ENCODE measurements at regions not wholly inside any gene's neighbourhood (a gene's known extent, or its start where the extent isn't known, plus 50 kb on each side); places are given as distances from the start of the nearest gene placed in this dataset.

DNA sequence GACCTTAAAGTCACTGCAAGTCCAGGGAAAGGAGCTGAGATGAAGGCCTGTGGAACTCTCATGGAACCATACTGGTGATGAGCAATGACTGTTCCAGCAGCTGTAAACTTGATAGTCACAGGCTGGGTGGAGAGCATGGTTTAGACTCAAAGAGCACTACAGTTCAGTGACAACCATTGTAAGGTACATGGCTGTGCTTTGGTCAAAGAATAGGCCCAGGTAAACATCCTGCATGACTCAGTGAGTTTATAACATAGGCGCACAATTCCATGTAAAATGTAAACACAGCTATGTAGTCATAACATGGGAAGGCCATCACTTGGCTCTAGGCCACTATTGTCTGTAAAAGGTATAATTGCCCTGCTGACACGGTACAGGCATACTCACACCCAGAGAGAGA, 119.3 kb upstream of the FSCB start:
- H3K4me1 ChIP-seq, result no peaks in the 10 kb centered on the region
- H3K4me3 ChIP-seq, result no peak overlapping the region
- in situ Hi-C loops (cut with MboI; ENCODE audit: low pct_ligation_motif_present in 1 of 4, low pct_unique_long_range_greater_than_20kb in 1 of 4, low sequenced_read_pairs in 3 of 4) (no loop called here), intact Hi-C loops (cut with DNase I; ENCODE audit: low total_unique reads) (no loop called here)
- TF ChIP-seq EP300 (IDR thresholded peaks at IDR 0.05; ENCODE audit: low read depth) (no peak), POLR2A (IDR thresholded peaks at IDR 0.05) (no peak), POLR2AphosphoS5 (IDR thresholded peaks at IDR 0.05) (no peak)
- TF ChIP-seq, protein P1, sequence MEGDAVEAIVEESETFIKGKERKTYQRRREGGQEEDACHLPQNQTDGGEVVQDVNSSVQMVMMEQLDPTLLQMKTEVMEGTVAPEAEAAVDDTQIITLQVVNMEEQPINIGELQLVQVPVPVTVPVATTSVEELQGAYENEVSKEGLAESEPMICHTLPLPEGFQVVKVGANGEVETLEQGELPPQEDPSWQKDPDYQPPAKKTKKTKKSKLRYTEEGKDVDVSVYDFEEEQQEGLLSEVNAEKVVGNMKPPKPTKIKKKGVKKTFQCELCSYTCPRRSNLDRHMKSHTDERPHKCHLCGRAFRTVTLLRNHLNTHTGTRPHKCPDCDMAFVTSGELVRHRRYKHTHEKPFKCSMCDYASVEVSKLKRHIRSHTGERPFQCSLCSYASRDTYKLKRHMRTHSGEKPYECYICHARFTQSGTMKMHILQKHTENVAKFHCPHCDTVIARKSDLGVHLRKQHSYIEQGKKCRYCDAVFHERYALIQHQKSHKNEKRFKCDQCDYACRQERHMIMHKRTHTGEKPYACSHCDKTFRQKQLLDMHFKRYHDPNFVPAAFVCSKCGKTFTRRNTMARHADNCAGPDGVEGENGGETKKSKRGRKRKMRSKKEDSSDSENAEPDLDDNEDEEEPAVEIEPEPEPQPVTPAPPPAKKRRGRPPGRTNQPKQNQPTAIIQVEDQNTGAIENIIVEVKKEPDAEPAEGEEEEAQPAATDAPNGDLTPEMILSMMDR (IDR thresholded peaks at IDR 0.05), result no peak
- no peak overlapping the region for H3K27ac ChIP-seq
- H3K9me3 ChIP-seq, result no peaks in the 10 kb centered on the region
- DNase-seq, result no peak
- no peaks in the 10 kb centered on the region for H3K36me3 ChIP-seq
- WGBS, 2 donors (ENCODE audit: low coverage in 1 of 2), result 41 to 45% methylated on average over 2 of the region's 2 CpGs
- no peaks in the 10 kb centered on the region for H3K27me3 ChIP-seq

DNA sequence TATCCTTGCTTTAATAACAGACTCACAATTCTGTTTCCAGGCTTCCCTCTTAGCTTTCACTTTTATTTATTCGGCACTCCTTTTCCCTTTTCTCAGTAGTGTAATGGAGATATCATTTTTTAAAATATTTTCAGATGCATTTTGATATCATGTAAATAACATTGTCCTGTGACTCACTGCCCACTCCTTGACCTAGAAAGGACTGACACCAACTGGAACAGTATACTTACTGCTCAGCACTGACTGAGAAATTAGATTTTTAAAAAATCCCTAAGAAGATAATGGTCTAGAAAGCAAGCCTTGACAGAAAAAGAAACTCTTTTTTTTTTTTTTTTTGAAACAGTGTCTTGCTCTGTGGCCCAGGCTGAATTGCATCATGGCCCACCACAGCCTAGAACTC, 118.0 kb upstream of the FSCB start:
- Histone ChIP-seq H3K27ac (no peak overlapping the region), H3K9me3 (no peaks in the 10 kb centered on the region), H3K4me3 (no peak overlapping the region), H3K36me3 (no peaks in the 10 kb centered on the region), H3K27me3 (no peaks in the 10 kb centered on the region), H3K4me1 (no peaks in the 10 kb centered on the region)
- intact Hi-C loops (cut with DNase I; ENCODE audit: low total_unique reads), result no loop called here
- in situ Hi-C loops (cut with MboI; ENCODE audit: low pct_ligation_motif_present in 1 of 4, low pct_unique_long_range_greater_than_20kb in 1 of 4, low sequenced_read_pairs in 3 of 4), result no loop called here
- WGBS, 2 donors (ENCODE audit: low coverage in 1 of 2), result 85 to 88% methylated on average over 1 of the region's 1 CpG
- no peak for TF ChIP-seq EP300 (IDR thresholded peaks at IDR 0.05; ENCODE audit: low read depth)
- TF ChIP-seq, protein P1 (IDR thresholded peaks at IDR 0.05), result no peak
- no peak for DNase-seq

DNA sequence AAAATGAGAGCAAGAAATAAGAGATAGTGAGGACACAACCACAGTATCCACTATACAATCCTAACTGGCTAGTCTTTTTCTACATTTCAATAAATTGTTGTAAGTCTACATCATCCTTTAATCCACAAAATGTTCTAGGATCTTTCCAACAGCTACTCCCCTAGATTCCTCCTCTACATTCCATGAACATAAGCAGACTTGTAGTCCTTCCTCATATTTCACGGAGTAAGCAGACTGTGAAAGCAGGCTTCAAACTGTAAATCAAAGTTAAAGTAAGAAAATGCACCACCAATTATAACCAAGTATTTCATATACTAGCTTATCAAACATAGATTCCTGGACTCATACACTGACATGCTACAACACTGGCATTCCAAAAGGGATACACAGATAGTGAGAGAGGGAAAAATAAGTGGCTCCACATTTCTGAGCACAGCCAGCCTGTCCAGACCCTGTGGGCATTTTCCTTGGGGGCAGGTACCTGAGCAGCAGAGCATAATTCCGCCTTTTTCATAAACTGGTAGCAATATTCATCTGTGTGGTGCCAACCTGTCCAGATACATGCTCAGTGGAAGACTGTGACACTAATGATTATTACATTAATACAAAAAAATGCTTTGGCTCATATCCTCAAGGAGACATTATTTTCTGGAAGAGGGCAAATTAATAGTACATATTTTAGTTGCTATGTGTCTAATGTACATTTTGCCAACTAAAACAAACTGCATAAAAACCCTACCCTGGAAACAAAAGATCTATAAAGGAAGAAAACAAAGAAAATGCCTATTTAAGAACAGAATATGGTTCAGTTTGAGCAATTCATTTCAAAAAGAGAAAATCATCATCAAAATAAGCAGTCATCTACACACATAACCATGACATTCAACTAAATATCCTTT, 113.3 kb upstream of the FSCB start:
- intact Hi-C loops (cut with DNase I; ENCODE audit: low total_unique reads), result no loop called here
- H3K4me3 ChIP-seq, result no peak overlapping the region
- H3K27ac ChIP-seq, result no peak overlapping the region
- in situ Hi-C loops (cut with MboI; ENCODE audit: low pct_ligation_motif_present in 1 of 4, low pct_unique_long_range_greater_than_20kb in 1 of 4, low sequenced_read_pairs in 3 of 4), result no loop called here
- DNase-seq, result no peak
- H3K27me3 ChIP-seq, result no peaks in the 10 kb centered on the region
- no peaks in the 10 kb centered on the region for H3K9me3 ChIP-seq
- no peaks in the 10 kb centered on the region for H3K36me3 ChIP-seq
- TF ChIP-seq POLR2AphosphoS5 (IDR thresholded peaks at IDR 0.05), result no peak
- no peak for TF ChIP-seq EP300 (IDR thresholded peaks at IDR 0.05; ENCODE audit: low read depth)
- no peak for TF ChIP-seq POLR2A (IDR thresholded peaks at IDR 0.05)
- TF ChIP-seq, protein P1 (IDR thresholded peaks at IDR 0.05), result no peak
- no peaks in the 10 kb centered on the region for H3K4me1 ChIP-seq
- WGBS, 2 donors (ENCODE audit: low coverage in 1 of 2), result 64 to 74% methylated on average over 2 of the region's 2 CpGs

DNA sequence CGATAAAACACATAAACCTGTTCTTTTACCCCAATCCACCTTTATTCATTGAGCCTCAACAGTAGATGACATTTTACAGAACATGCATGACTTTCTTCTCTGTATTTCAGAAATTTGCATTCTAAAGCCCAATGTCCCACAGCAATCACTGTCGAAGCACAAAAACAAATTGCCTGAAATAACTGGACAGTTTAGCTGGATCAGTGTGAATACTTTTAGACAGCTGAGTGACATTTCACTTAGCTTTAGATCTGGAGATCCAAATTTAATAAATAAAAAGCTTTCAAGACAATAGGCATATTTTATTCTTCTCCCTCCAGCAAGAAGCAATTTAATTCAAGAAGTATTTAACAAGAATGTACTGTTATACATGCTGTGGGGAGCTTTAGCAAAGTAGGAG, 109.1 kb upstream of the FSCB start:
- no peaks in the 10 kb centered on the region for H3K4me1 ChIP-seq
- H3K27me3 ChIP-seq, result no peaks in the 10 kb centered on the region
- in situ Hi-C loops (cut with MboI; ENCODE audit: low pct_ligation_motif_present in 1 of 4, low pct_unique_long_range_greater_than_20kb in 1 of 4, low sequenced_read_pairs in 3 of 4), result no loop called here
- no peaks in the 10 kb centered on the region for H3K9me3 ChIP-seq
- WGBS, 2 donors (ENCODE audit: low coverage in 1 of 2), result 86 to 90% methylated on average over 2 of the region's 2 CpGs
- no peak for TF ChIP-seq POLR2AphosphoS5 (IDR thresholded peaks at IDR 0.05)
- TF ChIP-seq, protein P1 (IDR thresholded peaks at IDR 0.05), result no peak
- no peak for TF ChIP-seq POLR2A (IDR thresholded peaks at IDR 0.05)
- no peak for TF ChIP-seq EP300 (IDR thresholded peaks at IDR 0.05; ENCODE audit: low read depth)
- H3K36me3 ChIP-seq, result no peaks in the 10 kb centered on the region
- H3K27ac ChIP-seq, result no peak overlapping the region
- no peak for DNase-seq
- intact Hi-C loops (cut with DNase I; ENCODE audit: low total_unique reads), result no loop called here
- H3K4me3 ChIP-seq, result no peak overlapping the region

Data from transverse colon (tissue), 4 donors.